D721Med (cell line): ENCODE measurements at regions not wholly inside any gene's neighbourhood (a gene's known extent, or its start where the extent isn't known, plus 50 kb on each side); places are given as distances from the start of the nearest gene placed in this dataset.
"Not testable (repeated sequence)": the region's sequence is repeated elsewhere in the genome, so short reads cannot be mapped to it uniquely, and the experiment has no call there.

Experiments
- DNase-seq: peaks from one replicate; pipeline ENCODE4 v3.0.0; 2011; ENCODE audit warnings: low spot score; ENCODE audit not compliant: insufficient read length
- FAIRE-seq: peaks from 2 replicates; lab custom pipeline; 2011; peaks lifted over from hg19 to GRCh38; lab: Jason Lieb, UNC
- TF ChIP-seq, protein P1 (sequence below): IDR thresholded peaks from 2 replicates; pipeline ENCODE4 v1.5.1; 2012; ENCODE audit warnings: mild to moderate bottlenecking, control low read depth; ENCODE audit not compliant: insufficient read depth; ENCODE audit errors: missing control alignments

DNA sequence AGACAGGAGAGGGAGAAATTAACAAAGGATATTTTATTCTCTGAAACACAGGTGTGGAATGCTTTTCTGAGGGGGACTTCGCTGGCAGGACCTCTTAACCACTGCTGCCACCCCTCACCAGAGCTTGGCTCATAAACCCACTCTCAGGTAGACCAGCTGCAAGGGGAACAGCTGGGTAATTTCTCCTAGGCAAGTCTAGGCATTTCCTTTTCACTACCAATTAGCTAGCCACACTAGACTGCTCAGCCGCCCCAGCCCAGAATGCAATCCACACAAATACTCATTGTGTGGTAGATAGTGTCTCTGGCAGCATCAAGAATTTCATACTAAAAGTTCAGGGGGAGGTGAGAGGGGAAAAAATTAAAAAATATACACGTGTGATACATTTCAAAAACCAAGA, 267.6 kb upstream of the ID4 start:
- FAIRE-seq (no peak), DNase-seq (no peak)
- TF ChIP-seq, protein P1, sequence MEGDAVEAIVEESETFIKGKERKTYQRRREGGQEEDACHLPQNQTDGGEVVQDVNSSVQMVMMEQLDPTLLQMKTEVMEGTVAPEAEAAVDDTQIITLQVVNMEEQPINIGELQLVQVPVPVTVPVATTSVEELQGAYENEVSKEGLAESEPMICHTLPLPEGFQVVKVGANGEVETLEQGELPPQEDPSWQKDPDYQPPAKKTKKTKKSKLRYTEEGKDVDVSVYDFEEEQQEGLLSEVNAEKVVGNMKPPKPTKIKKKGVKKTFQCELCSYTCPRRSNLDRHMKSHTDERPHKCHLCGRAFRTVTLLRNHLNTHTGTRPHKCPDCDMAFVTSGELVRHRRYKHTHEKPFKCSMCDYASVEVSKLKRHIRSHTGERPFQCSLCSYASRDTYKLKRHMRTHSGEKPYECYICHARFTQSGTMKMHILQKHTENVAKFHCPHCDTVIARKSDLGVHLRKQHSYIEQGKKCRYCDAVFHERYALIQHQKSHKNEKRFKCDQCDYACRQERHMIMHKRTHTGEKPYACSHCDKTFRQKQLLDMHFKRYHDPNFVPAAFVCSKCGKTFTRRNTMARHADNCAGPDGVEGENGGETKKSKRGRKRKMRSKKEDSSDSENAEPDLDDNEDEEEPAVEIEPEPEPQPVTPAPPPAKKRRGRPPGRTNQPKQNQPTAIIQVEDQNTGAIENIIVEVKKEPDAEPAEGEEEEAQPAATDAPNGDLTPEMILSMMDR = no peak

DNA sequence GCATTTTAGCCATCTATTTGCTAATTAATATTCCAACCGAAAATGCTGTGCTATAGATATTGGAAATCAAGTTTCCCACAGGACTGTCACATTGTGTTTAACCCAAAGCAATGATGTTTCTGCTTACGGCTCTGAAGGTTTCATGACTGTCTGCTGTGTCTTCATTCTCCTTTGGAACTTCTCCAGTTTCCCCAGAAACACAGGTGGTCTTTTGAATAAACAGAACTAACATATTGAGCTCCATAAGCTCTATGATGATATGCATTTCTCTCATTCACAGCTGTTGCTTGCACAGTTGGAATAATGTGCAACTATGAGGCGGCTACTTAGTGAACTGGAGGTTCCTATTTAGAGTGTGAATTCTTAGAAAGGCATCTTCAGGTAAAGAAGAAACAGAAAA, 266.0 kb upstream of the ID4 start:
- DNase-seq = no peak
- TF ChIP-seq, protein P1 = no peak
- FAIRE-seq = no peak

GRCh38 chr6:19578481-19578880, 258.7 kb upstream of the ID4 start:
- TF ChIP-seq, protein P1 = no peak
- FAIRE-seq = no peak

DNA sequence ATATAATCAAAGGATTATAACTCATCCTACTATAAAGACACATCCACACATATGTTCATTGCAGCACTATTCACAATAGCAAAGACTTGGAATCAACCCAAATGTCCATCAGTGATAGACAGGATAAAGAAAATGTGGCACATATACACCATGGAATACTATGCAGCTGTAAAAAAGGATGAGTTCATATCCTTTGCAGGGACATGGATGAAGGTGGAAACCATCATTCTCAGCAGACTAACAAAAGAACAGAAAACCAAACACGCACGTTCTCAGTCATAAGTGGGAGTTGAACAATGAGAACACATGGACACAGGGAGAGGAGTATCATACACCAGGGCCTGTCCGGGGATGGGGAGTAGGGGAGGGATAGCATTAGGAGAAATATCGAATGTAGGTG, 253.0 kb upstream of the ID4 start:
- FAIRE-seq = not testable (repeated sequence)

More at GRCh38 chr6:19578481-19578880, 258.7 kb upstream of the ID4 start:
- no peak for DNase-seq

DNA sequence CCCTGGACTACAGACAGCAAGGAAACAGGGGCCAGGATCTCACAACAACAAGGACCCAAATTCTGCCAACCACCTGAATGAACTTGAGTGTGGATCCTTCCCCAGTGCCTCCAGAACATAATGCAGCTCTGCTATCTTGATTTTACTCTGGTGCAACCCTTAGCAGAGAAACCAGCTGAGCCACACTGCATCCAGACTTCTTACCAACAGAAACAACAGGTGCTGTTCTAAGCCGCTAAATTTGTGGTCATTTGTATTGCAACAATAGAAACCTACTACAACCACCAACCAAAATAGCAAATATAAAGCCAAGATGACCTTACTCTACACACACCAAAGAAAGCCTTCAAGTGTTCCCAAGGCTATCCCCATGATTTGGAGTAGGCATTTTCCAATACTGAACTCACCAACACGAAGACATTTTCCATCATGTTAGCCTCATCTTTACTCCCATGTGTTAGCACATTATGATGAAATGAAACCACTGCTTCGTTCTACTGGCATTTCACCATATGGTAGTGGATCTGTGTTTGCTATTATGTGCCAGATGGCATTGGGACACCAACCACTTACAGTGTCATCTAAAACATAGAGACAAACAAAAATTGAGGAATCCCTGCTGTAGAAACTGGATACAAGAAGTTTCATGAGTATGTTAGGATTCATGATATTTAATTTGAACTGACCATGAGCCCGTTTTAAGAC, 249.8 kb upstream of the ID4 start:
- DNase-seq (no peak), FAIRE-seq (no peak)
- TF ChIP-seq, protein P1 = no peak

More for the DNA sequence above, 253.0 kb upstream of the ID4 start:
- DNase-seq = not testable (repeated sequence)

GRCh38 chr6:19590501-19591131, 246.6 kb upstream of the ID4 start:
- DNase-seq (no peak), FAIRE-seq (no peak)
- TF ChIP-seq, protein P1 = no peak

DNA sequence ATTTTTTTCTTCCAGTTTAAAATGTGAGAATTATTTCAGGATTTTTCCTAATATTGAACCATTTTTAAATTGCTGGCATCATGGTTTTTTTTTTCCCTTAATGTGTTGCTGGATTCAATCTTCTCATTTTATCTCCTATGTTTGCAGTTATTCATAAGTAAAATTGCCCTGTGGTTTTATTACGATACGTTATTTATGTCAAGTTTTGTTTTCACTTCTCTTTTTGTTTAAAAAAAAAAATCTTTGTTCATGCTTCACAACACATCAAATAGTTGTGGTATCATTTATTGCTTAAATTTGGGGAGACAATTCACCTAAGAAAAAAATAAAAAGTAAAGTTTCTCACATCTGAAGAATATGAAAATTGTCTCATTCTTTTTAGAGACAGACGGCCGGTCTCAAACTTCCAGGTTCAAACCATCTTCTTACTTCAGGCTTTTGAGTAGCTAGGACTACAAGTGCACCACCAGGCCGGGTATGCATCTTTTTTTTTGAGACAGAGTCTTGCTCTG, 239.3 kb upstream of the ID4 start:
- FAIRE-seq (no peak), DNase-seq (no peak)
- TF ChIP-seq, protein P1 = no peak
